NOMO-1 treated with DMSO at 0.1 percent for 48 hours (cell line): ENCODE measurements at regions not wholly inside any gene's neighbourhood (a gene's known extent, or its start where the extent isn't known, plus 50 kb on each side); places are given as distances from the start of the nearest gene placed in this dataset.

ENCODE experiments used
- DNase-seq: peaks from one replicate; lab custom pipeline; 2025; ENCODE audit not compliant: unreplicated experiment; lab: John Stamatoyannopoulos, UW

GRCh38 chr12:93042684-93043083 is 113.6 kb upstream of the EEA1 start:
- no peak for DNase-seq

GRCh38 chr12:93043192-93043876 is 114.2 kb upstream of the EEA1 start:
- no peak for DNase-seq

- DNase-seq, result no peak
Observed at GRCh38 chr12:93043877-93044209, 114.7 kb upstream of the EEA1 start.

GRCh38 chr12:93047118-93047517 is 118.0 kb upstream of the EEA1 start:
- DNase-seq, result no peak

- DNase-seq, result no peak
Observed at GRCh38 chr12:93048656-93049055, 119.6 kb upstream of the EEA1 start.

GRCh38 chr12:93050026-93050747 is 121.1 kb upstream of the EEA1 start:
- DNase-seq, result no peak

GRCh38 chr12:93050748-93051081 is 121.6 kb upstream of the EEA1 start:
- no peak for DNase-seq

GRCh38 chr12:93054021-93054420 is 124.9 kb upstream of the EEA1 start:
- no peak for DNase-seq

GRCh38 chr12:93055221-93055620 is 126.1 kb upstream of the EEA1 start:
- DNase-seq, result no peak

GRCh38 chr12:93056971-93057535 is 128.0 kb upstream of the EEA1 start:
- DNase-seq, result no peak

GRCh38 chr12:93058280-93058679 is 129.2 kb upstream of the EEA1 start:
- DNase-seq, result no peak

GRCh38 chr12:93059288-93059687 is 130.2 kb upstream of the EEA1 start:
- DNase-seq, result no peak

GRCh38 chr12:93059925-93060665 is 131.0 kb upstream of the EEA1 start:
- DNase-seq, result peak; percentile 85

- DNase-seq, result no peak
Observed at GRCh38 chr12:93060666-93061472, 131.8 kb upstream of the EEA1 start.

- no peak for DNase-seq
Observed at GRCh38 chr12:93061473-93062419, 132.7 kb upstream of the EEA1 start.

GRCh38 chr12:93065896-93066295 is 136.8 kb upstream of the EEA1 start:
- DNase-seq, result no peak

GRCh38 chr12:93072340-93072739 is 143.2 kb upstream of the EEA1 start:
- no peak for DNase-seq

GRCh38 chr12:93073324-93073723 is 144.2 kb upstream of the EEA1 start:
- no peak for DNase-seq

- no peak for DNase-seq
Observed at GRCh38 chr12:93078059-93078458, 149.0 kb upstream of the EEA1 start.

GRCh38 chr12:93078577-93078976 is 149.5 kb upstream of the EEA1 start:
- DNase-seq, result no peak
